ENCODE measurements at regions not wholly inside any gene's neighbourhood (a gene's known extent, or its start where the extent isn't known, plus 50 kb on each side); places are given as distances from the start of the nearest gene placed in this dataset.
A peak's percentile ranks its signal among the peaks of the same experiment; 100 is the strongest.

DNA sequence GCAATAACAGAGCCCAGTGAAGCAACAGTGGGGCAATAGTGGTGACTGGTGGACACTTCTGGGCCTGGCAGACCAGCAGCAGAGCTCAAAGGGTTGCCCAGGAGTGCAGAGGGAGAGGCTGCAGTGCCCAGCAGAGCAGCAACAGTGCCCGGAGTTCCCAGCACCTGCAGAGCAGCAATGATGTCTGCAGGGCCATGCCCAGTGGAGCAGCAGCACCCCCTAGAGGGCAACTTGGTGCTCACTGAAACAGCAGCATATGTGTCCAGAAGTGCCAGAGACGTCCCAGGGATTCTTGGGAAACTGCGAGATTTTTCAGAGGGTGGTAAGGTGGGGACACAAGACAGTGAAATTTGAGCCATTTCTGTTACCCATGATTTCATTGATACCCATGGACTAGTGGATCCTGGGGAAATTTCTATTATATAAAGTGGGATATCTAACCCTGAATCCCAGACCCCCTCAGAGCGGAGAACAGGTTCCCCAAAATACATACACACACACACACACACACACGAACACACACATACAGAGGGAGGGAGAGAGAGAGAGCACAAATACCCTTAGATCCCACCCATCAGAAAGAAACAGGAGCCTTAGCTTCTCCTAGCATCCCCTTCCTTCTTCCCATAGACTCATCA is 156.9 kb upstream of the GJB5 start:
- no peak overlapping the region for H3K27ac ChIP-seq (ENCODE audit: insufficient read length, low read depth, low read length)
- H3K27me3 Mint-ChIP-seq (ENCODE audit: low read depth): peaks cover 18% of the 10 kb centered on the region
- TF ChIP-seq, protein P1, sequence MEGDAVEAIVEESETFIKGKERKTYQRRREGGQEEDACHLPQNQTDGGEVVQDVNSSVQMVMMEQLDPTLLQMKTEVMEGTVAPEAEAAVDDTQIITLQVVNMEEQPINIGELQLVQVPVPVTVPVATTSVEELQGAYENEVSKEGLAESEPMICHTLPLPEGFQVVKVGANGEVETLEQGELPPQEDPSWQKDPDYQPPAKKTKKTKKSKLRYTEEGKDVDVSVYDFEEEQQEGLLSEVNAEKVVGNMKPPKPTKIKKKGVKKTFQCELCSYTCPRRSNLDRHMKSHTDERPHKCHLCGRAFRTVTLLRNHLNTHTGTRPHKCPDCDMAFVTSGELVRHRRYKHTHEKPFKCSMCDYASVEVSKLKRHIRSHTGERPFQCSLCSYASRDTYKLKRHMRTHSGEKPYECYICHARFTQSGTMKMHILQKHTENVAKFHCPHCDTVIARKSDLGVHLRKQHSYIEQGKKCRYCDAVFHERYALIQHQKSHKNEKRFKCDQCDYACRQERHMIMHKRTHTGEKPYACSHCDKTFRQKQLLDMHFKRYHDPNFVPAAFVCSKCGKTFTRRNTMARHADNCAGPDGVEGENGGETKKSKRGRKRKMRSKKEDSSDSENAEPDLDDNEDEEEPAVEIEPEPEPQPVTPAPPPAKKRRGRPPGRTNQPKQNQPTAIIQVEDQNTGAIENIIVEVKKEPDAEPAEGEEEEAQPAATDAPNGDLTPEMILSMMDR (conservative IDR thresholded peaks at IDR 0.05): peak; percentile 94
- no peak overlapping the region for H2BK120ac ChIP-seq (ENCODE audit: low read depth, low read length, poor library complexity, severe bottlenecking)
- H2AFZ ChIP-seq (ENCODE audit: low read length): no peak overlapping the region
- no peak overlapping the region for H3K4me3 Mint-ChIP-seq
- no CpG with 5 or more reads among the region's 5 CpGs for WGBS (ENCODE audit: extremely low coverage, insufficient read length, low lambda C conversion rate)
- no peak overlapping the region; a peak in 1 of 7 replicates for H3K27ac Mint-ChIP-seq
- H3K4me1 Mint-ChIP-seq: peaks cover 11 to 20% of the 10 kb centered on the region in 2 experiments
- no peak overlapping the region for H3K9ac ChIP-seq (ENCODE audit: extremely low read depth, insufficient read length, low read length)
- no peak overlapping the region for H3K56ac ChIP-seq (ENCODE audit: insufficient read length, low read depth, low read length)
- H2AK5ac ChIP-seq (ENCODE audit: insufficient read length, low read length): no peak overlapping the region
- no peaks in the 10 kb centered on the region for H3K27me3 ChIP-seq (ENCODE audit: insufficient read depth, low read length)
- H3K36me3 Mint-ChIP-seq (ENCODE audit: insufficient read depth in 1 of 3, low read depth in 3 of 3): no peaks in the 10 kb centered on the region
- no peak overlapping the region for H3K4me2 ChIP-seq (ENCODE audit: insufficient read depth, insufficient read length, low read length)
- no peaks in the 10 kb centered on the region for H3K9me3 ChIP-seq (ENCODE audit: control insufficient read depth, low read depth, low read length)
- no peak overlapping the region for H4K8ac ChIP-seq (replicated peaks; ENCODE audit: insufficient read length, low read depth, low read length)
- H3K4me1 ChIP-seq (ENCODE audit: insufficient read depth, low read length): no peaks in the 10 kb centered on the region; the same call in 1 of the 2 replicates
- H2BK15ac ChIP-seq (ENCODE audit: low read depth, low read length): no peak overlapping the region
- H3K79me2 ChIP-seq (ENCODE audit: insufficient read depth, low read length): no peaks in the 10 kb centered on the region
- no peak overlapping the region for H3K4ac ChIP-seq (ENCODE audit: low read depth, low read length)
- H3K18ac ChIP-seq (ENCODE audit: insufficient read length, low read depth, low read length): no peak overlapping the region
- H2BK20ac ChIP-seq (ENCODE audit: low read depth, low read length, poor library complexity, severe bottlenecking): no peak overlapping the region
- no peaks in the 10 kb centered on the region for H3K79me1 ChIP-seq (ENCODE audit: insufficient read depth, low read depth, low read length, poor library complexity, severe bottlenecking)
- H3K23ac ChIP-seq (ENCODE audit: insufficient read length, low read depth, low read length): no peak overlapping the region
- H3K23me2 ChIP-seq (ENCODE audit: insufficient read length, low read depth, low read length, poor library complexity, severe bottlenecking): no peaks in the 10 kb centered on the region
- H3K9me3 Mint-ChIP-seq: no peaks in the 10 kb centered on the region
- H4K5ac ChIP-seq (ENCODE audit: insufficient read length, low read depth, low read length): no peak overlapping the region
- no peak overlapping the region for H2BK12ac ChIP-seq (ENCODE audit: insufficient read length, low read depth, low read length)
- H3K14ac ChIP-seq (ENCODE audit: insufficient read depth, low read length): no peak overlapping the region; the same call in 1 of the 2 replicates
- H4K20me1 ChIP-seq (ENCODE audit: control insufficient read depth, insufficient read depth, insufficient read length): no peaks in the 10 kb centered on the region
- H3T11ph ChIP-seq (ENCODE audit: low read length): no peak overlapping the region
- no peak overlapping the region for H2BK5ac ChIP-seq (ENCODE audit: insufficient read length, low read length)
- H4K91ac ChIP-seq (ENCODE audit: insufficient read length, low read depth, low read length): no peak overlapping the region
- DNase-seq: peak; percentile 88

All from H9 (cell line).